Mesothelial cell of epicardium (in vitro differentiated cells): ENCODE measurements at regions not wholly inside any gene's neighbourhood (a gene's known extent, or its start where the extent isn't known, plus 50 kb on each side); places are given as distances from the start of the nearest gene placed in this dataset.

Source experiments
- DNase-seq, 2 experiments: peaks; one replicate each; pipeline ENCODE4 v3.0.0; 2021; ENCODE audit warnings: low spot score in 2 of 2; ENCODE audit not compliant: unreplicated experiment in 2 of 2
- H3K27ac Mint-ChIP-seq: 2 replicates; pipeline ENCODE4 v1.8.0; 2021; ENCODE audit warnings: mixed read lengths
- H3K27me3 Mint-ChIP-seq: 2 replicates; pipeline ENCODE4 v1.8.0; 2021; ENCODE audit warnings: low read depth, mixed read lengths
- H3K36me3 Mint-ChIP-seq: 2 replicates; pipeline ENCODE4 v1.8.0; 2021; ENCODE audit warnings: mixed read lengths
- H3K4me1 Mint-ChIP-seq: 2 replicates; pipeline ENCODE4 v1.8.0; 2021; ENCODE audit warnings: mixed read lengths
- H3K4me3 Mint-ChIP-seq: 2 replicates; pipeline ENCODE4 v1.8.0; 2021; ENCODE audit warnings: mild to moderate bottlenecking, moderate library complexity, mixed read lengths
- H3K9me3 Mint-ChIP-seq: 2 replicates; pipeline ENCODE4 v1.8.0; 2021; ENCODE audit warnings: mixed read lengths
- TF ChIP-seq, protein P1 (sequence below): fragments of 200-600 bp; sonication (generic); IDR thresholded peaks from one replicate; pipeline ENCODE4 v1.5.0; 2021; ENCODE audit warnings: antibody characterized with exemption; ENCODE audit not compliant: unreplicated experiment

DNA sequence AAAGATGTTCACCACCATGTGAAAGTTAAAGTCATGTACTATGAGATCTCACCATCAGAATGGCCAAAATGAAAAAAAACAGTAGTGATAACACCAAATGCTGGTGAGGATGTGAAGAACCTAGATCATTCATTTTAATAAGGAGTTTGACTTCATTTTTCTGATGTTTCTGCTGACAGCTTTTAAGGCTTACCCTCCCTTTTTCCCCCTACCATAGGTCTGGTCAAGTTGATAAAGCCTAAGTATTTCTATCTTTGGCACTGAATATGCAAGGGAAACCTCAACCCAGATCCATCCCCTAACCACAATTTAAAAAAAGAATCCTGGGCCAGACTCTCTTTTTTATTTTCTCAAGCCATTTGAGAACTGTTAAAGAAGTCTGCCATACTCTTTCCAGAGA lies 689.6 kb upstream of the FOXG1 start:
- Mint-ChIP-seq H3K36me3 (no peaks in the 10 kb centered on the region), H3K4me1 (peaks cover 4% of the 10 kb centered on the region), H3K27ac (no peak overlapping the region), H3K27me3 (no peaks in the 10 kb centered on the region), H3K9me3 (peaks cover 10% of the 10 kb centered on the region), H3K4me3 (no peak overlapping the region)
- DNase-seq: no peak
- TF ChIP-seq, protein P1, sequence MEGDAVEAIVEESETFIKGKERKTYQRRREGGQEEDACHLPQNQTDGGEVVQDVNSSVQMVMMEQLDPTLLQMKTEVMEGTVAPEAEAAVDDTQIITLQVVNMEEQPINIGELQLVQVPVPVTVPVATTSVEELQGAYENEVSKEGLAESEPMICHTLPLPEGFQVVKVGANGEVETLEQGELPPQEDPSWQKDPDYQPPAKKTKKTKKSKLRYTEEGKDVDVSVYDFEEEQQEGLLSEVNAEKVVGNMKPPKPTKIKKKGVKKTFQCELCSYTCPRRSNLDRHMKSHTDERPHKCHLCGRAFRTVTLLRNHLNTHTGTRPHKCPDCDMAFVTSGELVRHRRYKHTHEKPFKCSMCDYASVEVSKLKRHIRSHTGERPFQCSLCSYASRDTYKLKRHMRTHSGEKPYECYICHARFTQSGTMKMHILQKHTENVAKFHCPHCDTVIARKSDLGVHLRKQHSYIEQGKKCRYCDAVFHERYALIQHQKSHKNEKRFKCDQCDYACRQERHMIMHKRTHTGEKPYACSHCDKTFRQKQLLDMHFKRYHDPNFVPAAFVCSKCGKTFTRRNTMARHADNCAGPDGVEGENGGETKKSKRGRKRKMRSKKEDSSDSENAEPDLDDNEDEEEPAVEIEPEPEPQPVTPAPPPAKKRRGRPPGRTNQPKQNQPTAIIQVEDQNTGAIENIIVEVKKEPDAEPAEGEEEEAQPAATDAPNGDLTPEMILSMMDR: no peak

DNA sequence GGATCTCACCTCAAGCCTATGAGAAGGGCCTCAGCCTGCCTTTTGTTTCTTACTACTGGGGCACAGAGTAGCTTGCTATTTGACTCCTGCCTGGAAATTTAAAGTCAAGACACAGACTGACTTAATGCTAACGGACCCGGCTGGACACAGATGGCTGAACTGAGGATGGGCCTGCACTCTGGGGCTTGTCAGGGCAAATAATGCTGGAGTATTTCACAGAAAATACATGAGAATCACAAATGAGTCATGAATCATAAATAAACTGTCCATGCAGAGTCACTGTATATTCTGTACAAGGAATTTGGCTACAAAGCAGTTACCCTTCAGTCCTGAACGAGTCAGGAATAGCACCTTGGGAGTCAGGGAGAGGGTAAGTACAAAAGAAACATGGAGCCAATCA lies 683.2 kb upstream of the FOXG1 start:
- H3K27ac Mint-ChIP-seq: no peak overlapping the region

DNA sequence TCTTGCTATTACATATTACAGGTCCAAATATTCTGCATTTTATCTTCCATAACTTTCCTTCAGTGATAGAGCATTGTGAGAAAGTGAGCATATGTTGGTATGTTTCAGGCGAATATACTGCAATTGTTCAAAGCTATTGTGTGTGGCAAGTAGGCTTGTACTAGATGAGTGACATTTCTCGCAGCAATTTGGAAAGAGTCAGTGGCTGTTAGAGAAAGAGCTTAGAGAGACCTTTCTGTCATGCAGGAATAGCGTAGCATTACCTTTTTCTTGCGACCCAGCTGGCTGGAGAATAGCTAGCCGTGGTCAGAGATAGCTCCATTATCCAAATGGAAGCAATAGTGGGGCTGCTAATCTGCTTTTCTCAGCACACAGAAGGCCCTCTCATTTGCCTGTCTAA lies 678.5 kb upstream of the FOXG1 start:
- H3K27ac Mint-ChIP-seq: no peak overlapping the region
- TF ChIP-seq, protein P1: no peak

More for the DNA sequence above, 683.2 kb upstream of the FOXG1 start:
- Mint-ChIP-seq H3K36me3 (no peaks in the 10 kb centered on the region), H3K4me3 (no peak overlapping the region), H3K4me1 (peaks cover 10% of the 10 kb centered on the region), H3K9me3 (no peaks in the 10 kb centered on the region), H3K27me3 (no peaks in the 10 kb centered on the region)
- DNase-seq: no peak
- TF ChIP-seq, protein P1: no peak

GRCh38 chr14:28097585-28097984 lies 669.0 kb upstream of the FOXG1 start:
- Mint-ChIP-seq H3K27ac (no peak overlapping the region), H3K36me3 (no peaks in the 10 kb centered on the region), H3K4me1 (peaks cover 6% of the 10 kb centered on the region), H3K27me3 (no peaks in the 10 kb centered on the region), H3K9me3 (no peaks in the 10 kb centered on the region), H3K4me3 (no peak overlapping the region)
- TF ChIP-seq, protein P1: no peak
- DNase-seq: no peak

More for the DNA sequence above, 678.5 kb upstream of the FOXG1 start:
- Mint-ChIP-seq H3K36me3 (no peaks in the 10 kb centered on the region), H3K27me3 (no peaks in the 10 kb centered on the region), H3K4me3 (no peak overlapping the region), H3K4me1 (peaks cover 6% of the 10 kb centered on the region), H3K9me3 (no peaks in the 10 kb centered on the region)
- no peak for DNase-seq

GRCh38 chr14:28098856-28099255 lies 667.7 kb upstream of the FOXG1 start:
- Mint-ChIP-seq H3K27me3 (no peaks in the 10 kb centered on the region), H3K27ac (no peak overlapping the region), H3K36me3 (no peaks in the 10 kb centered on the region), H3K9me3 (no peaks in the 10 kb centered on the region), H3K4me3 (no peak overlapping the region), H3K4me1 (peaks cover 6% of the 10 kb centered on the region)
- TF ChIP-seq, protein P1: no peak
- no peak for DNase-seq

- H3K4me1 Mint-ChIP-seq: peaks cover 6% of the 10 kb centered on the region
- no peak for DNase-seq
- no peaks in the 10 kb centered on the region for H3K36me3 Mint-ChIP-seq
- no peaks in the 10 kb centered on the region for H3K9me3 Mint-ChIP-seq
- H3K4me3 Mint-ChIP-seq: no peak overlapping the region
- no peak overlapping the region for H3K27ac Mint-ChIP-seq
- H3K27me3 Mint-ChIP-seq: no peaks in the 10 kb centered on the region
- TF ChIP-seq, protein P1: no peak
These were observed 664.6 kb upstream of the FOXG1 start for GRCh38 chr14:28102001-28102400.
